ENCODE measurements at regions not wholly inside any gene's neighbourhood (a gene's known extent, or its start where the extent isn't known, plus 50 kb on each side); places are given as distances from the start of the nearest gene placed in this dataset.

GRCh38 chr18:5772306-5773105 lies 122.8 kb downstream of the TMEM200C start:
- TF ChIP-seq CTCF (IDR thresholded peaks at IDR 0.05; ENCODE audit: low read depth, low read length), result no peak

GRCh38 chr18:5771343-5771742 lies 124.0 kb downstream of the TMEM200C start:
- no peak overlapping the region for H3K4me3 ChIP-seq (ENCODE audit: low read depth, low read length)
- TF ChIP-seq CTCF (IDR thresholded peaks at IDR 0.05; ENCODE audit: low read depth, low read length), result no peak

More at GRCh38 chr18:5772306-5773105, 122.8 kb downstream of the TMEM200C start:
- H3K4me3 ChIP-seq (ENCODE audit: low read depth, low read length), result no peak overlapping the region

GRCh38 chr18:5770176-5770575 lies 125.1 kb downstream of the TMEM200C start:
- H3K4me3 ChIP-seq (ENCODE audit: low read depth, low read length), result no peak overlapping the region
- no peak for TF ChIP-seq CTCF (IDR thresholded peaks at IDR 0.05; ENCODE audit: low read depth, low read length)

- no peak overlapping the region for H3K4me3 ChIP-seq (ENCODE audit: low read depth, low read length)
- TF ChIP-seq CTCF (IDR thresholded peaks at IDR 0.05; ENCODE audit: low read depth, low read length), result no peak
These were observed 126.9 kb downstream of the TMEM200C start for GRCh38 chr18:5768454-5768853.

GRCh38 chr18:5759194-5759593 lies 136.1 kb downstream of the TMEM200C start:
- no peak overlapping the region for H3K4me3 ChIP-seq (ENCODE audit: low read depth, low read length)
- TF ChIP-seq CTCF (IDR thresholded peaks at IDR 0.05; ENCODE audit: low read depth, low read length), result no peak

- no peak for TF ChIP-seq CTCF (IDR thresholded peaks at IDR 0.05; ENCODE audit: low read depth, low read length)
- H3K4me3 ChIP-seq (ENCODE audit: low read depth, low read length), result no peak overlapping the region
These were observed 138.5 kb downstream of the TMEM200C start for GRCh38 chr18:5756823-5757222.

GRCh38 chr18:5747678-5748077 lies 147.6 kb downstream of the TMEM200C start:
- TF ChIP-seq CTCF (IDR thresholded peaks at IDR 0.05; ENCODE audit: low read depth, low read length), result no peak
- no peak overlapping the region for H3K4me3 ChIP-seq (ENCODE audit: low read depth, low read length)
